Activated CD4-positive, alpha-beta T cell treated with anti-CD3 and anti-CD28 coated beads for 4 hours (primary cell): ENCODE measurements at regions not wholly inside any gene's neighbourhood (a gene's known extent, or its start where the extent isn't known, plus 50 kb on each side); places are given as distances from the start of the nearest gene placed in this dataset.

Source experiments
- DNase-seq, 2 donors: peaks; one replicate each; pipeline ENCODE4 v3.0.0-alpha.2; 2020

- DNase-seq = no peak
Observed at GRCh38 chr9:118318770-118319431, 614.7 kb downstream of the TLR4 start.

GRCh38 chr9:118321788-118322187 lies 617.6 kb downstream of the TLR4 start:
- DNase-seq = no peak

- no peak for DNase-seq
Observed at GRCh38 chr9:118324706-118325105, 620.5 kb downstream of the TLR4 start.

GRCh38 chr9:118325757-118326156 lies 621.6 kb downstream of the TLR4 start:
- DNase-seq = no peak

- DNase-seq = no peak
Observed at GRCh38 chr9:118326326-118326725, 622.1 kb downstream of the TLR4 start.

GRCh38 chr9:118330191-118330986 lies 626.2 kb downstream of the TLR4 start:
- DNase-seq = no peak

GRCh38 chr9:118331622-118332045 lies 627.4 kb downstream of the TLR4 start:
- no peak for DNase-seq

- no peak for DNase-seq
Observed at GRCh38 chr9:118336250-118336942, 632.2 kb downstream of the TLR4 start.

- no peak for DNase-seq
Observed at GRCh38 chr9:118336943-118337330, 632.7 kb downstream of the TLR4 start.

GRCh38 chr9:118360036-118360435 lies 655.8 kb downstream of the TLR4 start:
- no peak for DNase-seq

GRCh38 chr9:118362123-118362522 lies 657.9 kb downstream of the TLR4 start:
- no peak for DNase-seq

GRCh38 chr9:118362596-118362995 lies 658.4 kb downstream of the TLR4 start:
- DNase-seq = no peak

GRCh38 chr9:118364266-118365106 lies 660.3 kb downstream of the TLR4 start:
- no peak for DNase-seq

- no peak for DNase-seq
Observed at GRCh38 chr9:118366228-118366627, 662.0 kb downstream of the TLR4 start.

GRCh38 chr9:118367383-118367782 lies 663.2 kb downstream of the TLR4 start:
- no peak for DNase-seq

- DNase-seq = no peak
Observed at GRCh38 chr9:118384531-118385100, 680.4 kb downstream of the TLR4 start.

- DNase-seq = no peak
Observed at GRCh38 chr9:118395415-118395814, 691.2 kb downstream of the TLR4 start.

- no peak for DNase-seq
Observed at GRCh38 chr9:118401546-118401945, 697.3 kb downstream of the TLR4 start.

GRCh38 chr9:118414676-118415075 lies 710.5 kb downstream of the TLR4 start:
- DNase-seq = no peak

GRCh38 chr9:118418887-118419565 lies 714.8 kb downstream of the TLR4 start:
- DNase-seq = no peak

GRCh38 chr9:118419676-118420075 lies 715.5 kb downstream of the TLR4 start:
- no peak for DNase-seq

GRCh38 chr9:118422508-118422907 lies 718.3 kb downstream of the TLR4 start:
- DNase-seq = no peak
